SJCRH30 (cell line): ENCODE measurements at regions not wholly inside any gene's neighbourhood (a gene's known extent, or its start where the extent isn't known, plus 50 kb on each side); places are given as distances from the start of the nearest gene placed in this dataset.

Source experiments
- DNase-seq, 2 experiments: peaks; one replicate each; pipeline ENCODE4 v3.0.0-alpha.2; 2015 to 2020
- H3K27ac ChIP-seq: fragments of 250-450 bp; sonication (Bioruptor Pico); 2 replicates; pipeline ENCODE4 v1.5.1; 2020; ENCODE audit warnings: mild to moderate bottlenecking, moderate library complexity
- H3K27me3 ChIP-seq: fragments of 250-450 bp; sonication (Bioruptor Pico); 2 replicates; pipeline ENCODE4 v1.5.1; 2020; ENCODE audit warnings: mild to moderate bottlenecking, moderate library complexity
- H3K36me3 ChIP-seq: fragments of 250-450 bp; sonication (Bioruptor Pico); 2 replicates; pipeline ENCODE4 v1.5.1; 2020; ENCODE audit warnings: mild to moderate bottlenecking, moderate library complexity
- H3K4me1 ChIP-seq: fragments of 250-450 bp; sonication (Bioruptor Pico); 2 replicates; pipeline ENCODE4 v1.5.1; 2020; ENCODE audit warnings: mild to moderate bottlenecking, moderate library complexity
- H3K4me3 ChIP-seq: fragments of 250-450 bp; sonication (Bioruptor Pico); 2 replicates; pipeline ENCODE4 v1.5.1; 2020; ENCODE audit warnings: mild to moderate bottlenecking, moderate library complexity
- H3K9me3 ChIP-seq: fragments of 250-450 bp; sonication (Bioruptor Pico); replicated peaks from 2 replicates; pipeline ENCODE4 v1.5.1; 2020; ENCODE audit warnings: mild to moderate bottlenecking, moderate library complexity

DNA sequence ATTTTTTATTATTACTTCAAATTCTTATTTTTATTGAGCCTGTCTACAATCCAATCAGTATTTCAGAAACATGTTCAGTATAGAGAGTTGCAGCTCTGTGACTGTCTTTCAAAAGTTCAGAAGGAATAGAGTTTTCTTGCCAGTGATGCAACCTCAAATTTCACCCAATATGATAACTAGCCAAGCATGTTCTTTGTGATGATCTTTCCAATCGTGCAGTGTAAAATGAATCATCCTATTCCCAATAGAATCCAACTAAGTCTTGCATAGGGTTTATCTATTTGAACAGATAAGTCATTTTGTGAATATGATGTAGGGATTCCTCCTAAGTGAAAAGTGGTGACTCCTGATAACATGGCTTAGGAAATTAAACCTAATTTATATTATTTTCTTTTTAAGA is 937.8 kb downstream of the KCNJ2 start:
- no peak overlapping the region for H3K4me3 ChIP-seq
- H3K27ac ChIP-seq, result no peak overlapping the region
- DNase-seq, result no peak
- no peaks in the 10 kb centered on the region for H3K4me1 ChIP-seq
- no peaks in the 10 kb centered on the region for H3K36me3 ChIP-seq
- H3K9me3 ChIP-seq, result no peaks in the 10 kb centered on the region
- peaks cover 6% of the 10 kb centered on the region; the same call in 1 of the 2 replicates for H3K27me3 ChIP-seq

GRCh38 chr17:71109697-71110096 is 940.4 kb downstream of the KCNJ2 start:
- Histone ChIP-seq H3K4me3 (no peak overlapping the region), H3K27me3 (peaks cover 12% of the 10 kb centered on the region; the same call in 1 of the 2 replicates), H3K36me3 (no peaks in the 10 kb centered on the region), H3K4me1 (no peaks in the 10 kb centered on the region), H3K27ac (no peak overlapping the region), H3K9me3 (no peaks in the 10 kb centered on the region)
- DNase-seq, result no peak

GRCh38 chr17:71110326-71110725 is 941.0 kb downstream of the KCNJ2 start:
- Histone ChIP-seq H3K27ac (no peak overlapping the region), H3K4me3 (no peak overlapping the region), H3K4me1 (no peaks in the 10 kb centered on the region), H3K9me3 (no peaks in the 10 kb centered on the region), H3K36me3 (no peaks in the 10 kb centered on the region), H3K27me3 (peaks cover 18% of the 10 kb centered on the region; the same call in 1 of the 2 replicates)
- no peak for DNase-seq

GRCh38 chr17:71111460-71111859 is 942.1 kb downstream of the KCNJ2 start:
- DNase-seq, result no peak
- H3K27me3 ChIP-seq, result peaks cover 23% of the 10 kb centered on the region
- H3K4me1 ChIP-seq, result no peaks in the 10 kb centered on the region

GRCh38 chr17:71111934-71112333 is 942.6 kb downstream of the KCNJ2 start:
- no peaks in the 10 kb centered on the region for H3K9me3 ChIP-seq
- no peak overlapping the region for H3K4me3 ChIP-seq
- H3K36me3 ChIP-seq, result no peaks in the 10 kb centered on the region
- no peak overlapping the region for H3K27ac ChIP-seq
- peaks cover 25% of the 10 kb centered on the region for H3K27me3 ChIP-seq
- no peaks in the 10 kb centered on the region for H3K4me1 ChIP-seq
- DNase-seq, result no peak

More at GRCh38 chr17:71111460-71111859, 942.1 kb downstream of the KCNJ2 start:
- Histone ChIP-seq H3K36me3 (no peaks in the 10 kb centered on the region), H3K27ac (no peak overlapping the region), H3K9me3 (no peaks in the 10 kb centered on the region), H3K4me3 (no peak overlapping the region)

GRCh38 chr17:71113347-71113746 is 944.0 kb downstream of the KCNJ2 start:
- H3K9me3 ChIP-seq, result no peaks in the 10 kb centered on the region
- H3K36me3 ChIP-seq, result no peaks in the 10 kb centered on the region

GRCh38 chr17:71114911-71115668 is 945.8 kb downstream of the KCNJ2 start:
- Histone ChIP-seq H3K27ac (no peak overlapping the region), H3K27me3 (peaks cover 37% of the 10 kb centered on the region), H3K4me1 (no peaks in the 10 kb centered on the region), H3K36me3 (no peaks in the 10 kb centered on the region), H3K9me3 (no peaks in the 10 kb centered on the region), H3K4me3 (no peak overlapping the region)
- no peak for DNase-seq

More at GRCh38 chr17:71113347-71113746, 944.0 kb downstream of the KCNJ2 start:
- peaks cover 37% of the 10 kb centered on the region for H3K27me3 ChIP-seq
- DNase-seq, result no peak
- H3K4me1 ChIP-seq, result no peaks in the 10 kb centered on the region
- H3K4me3 ChIP-seq, result no peak overlapping the region
- H3K27ac ChIP-seq, result no peak overlapping the region

DNA sequence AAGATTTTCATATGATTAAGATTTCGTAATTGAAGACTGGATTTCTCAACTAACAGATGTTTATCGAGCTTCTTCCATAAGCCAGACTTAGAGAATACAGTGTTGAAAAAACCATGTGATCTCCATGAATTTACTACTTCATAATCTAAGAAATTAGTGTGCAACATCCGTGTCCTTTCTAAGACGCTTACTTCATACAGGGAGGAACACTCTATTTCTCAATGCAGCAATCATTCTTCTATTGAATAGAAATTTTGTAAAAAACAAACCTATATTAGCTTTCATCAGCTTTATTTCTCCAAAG is 946.3 kb downstream of the KCNJ2 start:
- Histone ChIP-seq H3K4me1 (no peaks in the 10 kb centered on the region), H3K4me3 (no peak overlapping the region), H3K27me3 (peaks cover 34% of the 10 kb centered on the region), H3K27ac (no peak overlapping the region), H3K36me3 (no peaks in the 10 kb centered on the region), H3K9me3 (no peaks in the 10 kb centered on the region)
- no peak for DNase-seq

DNA sequence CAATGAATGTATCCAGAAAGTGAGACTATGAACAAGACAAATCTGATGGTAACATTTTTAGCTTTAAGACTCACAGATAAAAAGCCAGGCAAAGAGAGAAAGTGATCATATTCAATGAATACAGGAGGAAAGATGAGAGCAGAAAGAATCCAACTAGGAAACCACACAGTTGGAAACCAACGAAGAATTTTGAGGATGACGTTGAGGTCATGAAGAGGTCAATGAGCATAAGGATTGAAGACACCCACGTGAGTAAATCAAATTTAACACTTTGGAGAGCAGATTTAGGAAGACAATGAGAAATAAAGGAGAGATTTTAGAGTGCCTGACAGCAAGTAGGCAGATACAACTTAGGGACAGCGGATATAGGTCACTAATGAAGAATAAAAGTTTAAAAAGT is 948.1 kb downstream of the KCNJ2 start:
- no peaks in the 10 kb centered on the region for H3K36me3 ChIP-seq
- no peaks in the 10 kb centered on the region for H3K4me1 ChIP-seq
- peak in 1 of 2 experiments; percentile 14 for DNase-seq
- no peak overlapping the region for H3K27ac ChIP-seq
- H3K4me3 ChIP-seq, result no peak overlapping the region
- H3K27me3 ChIP-seq, result peaks cover 31% of the 10 kb centered on the region
- no peaks in the 10 kb centered on the region for H3K9me3 ChIP-seq

- DNase-seq, result peak in 1 of 2 experiments; percentile 24
- Histone ChIP-seq H3K9me3 (no peaks in the 10 kb centered on the region), H3K4me1 (no peaks in the 10 kb centered on the region), H3K4me3 (no peak overlapping the region), H3K27me3 (peaks cover 31% of the 10 kb centered on the region), H3K27ac (no peak overlapping the region), H3K36me3 (no peaks in the 10 kb centered on the region)
Measured at GRCh38 chr17:71118039-71118438, 948.7 kb downstream of the KCNJ2 start.

GRCh38 chr17:71127416-71127815 is 958.1 kb downstream of the KCNJ2 start:
- Histone ChIP-seq H3K36me3 (no peaks in the 10 kb centered on the region), H3K27ac (no peak overlapping the region), H3K27me3 (peaks cover 3% of the 10 kb centered on the region; the same call in 1 of the 2 replicates), H3K4me1 (no peaks in the 10 kb centered on the region), H3K4me3 (no peak overlapping the region), H3K9me3 (no peaks in the 10 kb centered on the region)
- DNase-seq, result no peak

DNA sequence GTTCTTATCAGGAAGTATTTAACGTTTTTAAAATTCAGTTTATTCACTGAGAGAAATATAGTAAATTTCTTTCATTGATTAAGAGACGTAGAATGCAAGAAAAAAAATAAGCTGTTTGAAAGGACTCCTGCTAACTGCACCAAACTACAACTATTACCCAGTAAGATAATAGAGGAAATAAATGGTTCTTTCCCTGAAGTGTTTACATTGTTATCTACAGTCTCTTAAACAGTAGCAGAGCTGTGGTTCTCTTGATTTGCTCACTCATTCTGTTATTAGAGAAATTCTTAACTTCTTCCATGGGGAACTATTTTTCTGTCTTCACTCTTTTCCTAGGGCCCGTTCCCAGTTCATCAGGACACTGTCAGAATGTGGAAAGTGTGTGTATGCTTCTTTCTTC is 973.0 kb downstream of the KCNJ2 start:
- Histone ChIP-seq H3K27me3 (peaks cover 6% of the 10 kb centered on the region), H3K9me3 (no peaks in the 10 kb centered on the region), H3K36me3 (no peaks in the 10 kb centered on the region), H3K4me3 (no peak overlapping the region), H3K4me1 (no peaks in the 10 kb centered on the region), H3K27ac (no peak overlapping the region)
- DNase-seq, result no peak

DNA sequence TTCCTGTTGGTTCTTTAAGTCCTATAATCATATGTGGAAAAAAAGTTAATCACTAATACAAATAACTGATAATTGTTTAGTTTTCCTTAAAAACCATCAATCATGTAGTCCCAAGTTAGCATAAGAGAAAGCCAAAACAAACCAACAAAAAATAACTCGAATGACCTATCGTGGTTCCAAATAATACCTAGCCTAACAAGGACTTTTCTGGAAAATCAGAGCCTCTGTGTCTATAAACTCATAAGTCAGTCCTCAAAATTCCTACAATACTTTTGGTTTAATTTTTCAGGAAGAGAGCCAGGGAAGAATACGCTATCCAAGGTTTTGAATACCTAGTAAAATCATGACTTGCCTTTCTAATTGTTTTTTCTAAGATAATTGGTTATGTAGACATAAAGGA is 975.3 kb upstream of the SOX9 start:
- no peak overlapping the region for H3K4me3 ChIP-seq
- no peaks in the 10 kb centered on the region for H3K9me3 ChIP-seq
- H3K36me3 ChIP-seq, result no peaks in the 10 kb centered on the region
- DNase-seq, result no peak
- H3K4me1 ChIP-seq, result no peaks in the 10 kb centered on the region
- peaks cover 15% of the 10 kb centered on the region; the same call in 1 of the 2 replicates for H3K27me3 ChIP-seq
- no peak overlapping the region for H3K27ac ChIP-seq

DNA sequence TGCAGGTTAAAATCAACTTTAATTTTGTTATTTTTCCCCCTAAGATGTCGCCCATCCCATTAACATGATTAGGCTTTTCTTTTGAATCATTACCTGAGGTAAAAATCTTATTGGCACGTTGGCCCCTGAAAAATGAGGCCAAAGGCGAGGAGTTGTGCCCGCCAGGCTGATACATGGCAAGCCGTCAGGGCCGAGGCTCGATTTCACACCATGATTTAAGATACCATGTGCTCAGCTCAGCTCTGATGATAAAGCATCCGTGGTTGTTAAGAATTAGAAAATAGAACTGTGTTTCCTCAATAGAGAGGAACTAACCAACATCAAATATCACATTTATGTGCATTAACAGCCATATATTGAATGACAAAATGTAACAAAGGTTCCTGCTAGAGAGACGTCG is 972.9 kb upstream of the SOX9 start:
- H3K9me3 ChIP-seq, result no peaks in the 10 kb centered on the region
- no peaks in the 10 kb centered on the region for H3K4me1 ChIP-seq
- H3K36me3 ChIP-seq, result no peaks in the 10 kb centered on the region
- no peak overlapping the region for H3K4me3 ChIP-seq
- H3K27ac ChIP-seq, result no peak overlapping the region
- peaks cover 9% of the 10 kb centered on the region; the same call in 1 of the 2 replicates for H3K27me3 ChIP-seq
- no peak for DNase-seq

DNA sequence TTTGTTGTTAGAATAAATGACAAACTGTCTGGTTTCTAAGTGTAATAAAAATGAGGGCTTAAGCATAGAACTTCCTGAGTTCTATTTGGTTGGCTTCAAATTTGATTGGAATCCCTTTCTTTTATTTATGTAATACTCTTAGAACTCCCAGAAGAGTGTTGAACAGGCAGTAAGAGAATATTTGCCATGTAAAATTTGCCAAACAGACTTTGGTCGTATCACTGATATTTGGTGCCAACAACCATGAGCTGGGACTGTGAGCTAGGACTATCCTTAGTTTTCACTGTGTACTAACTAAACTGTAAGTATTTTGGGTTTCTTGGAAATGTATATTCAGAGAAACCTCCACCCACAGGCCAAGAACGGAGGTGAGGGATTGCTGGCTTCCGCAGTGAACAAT is 971.2 kb upstream of the SOX9 start:
- H3K4me1 ChIP-seq, result no peaks in the 10 kb centered on the region
- H3K36me3 ChIP-seq, result no peaks in the 10 kb centered on the region
- no peaks in the 10 kb centered on the region for H3K9me3 ChIP-seq
- peaks cover 9% of the 10 kb centered on the region; the same call in 1 of the 2 replicates for H3K27me3 ChIP-seq
- no peak overlapping the region for H3K27ac ChIP-seq
- no peak overlapping the region for H3K4me3 ChIP-seq
- DNase-seq, result no peak

GRCh38 chr17:71157297-71157696 is 963.5 kb upstream of the SOX9 start:
- Histone ChIP-seq H3K9me3 (no peaks in the 10 kb centered on the region), H3K36me3 (no peaks in the 10 kb centered on the region), H3K4me1 (no peaks in the 10 kb centered on the region), H3K4me3 (no peak overlapping the region), H3K27ac (no peak overlapping the region), H3K27me3 (no peaks in the 10 kb centered on the region)
- DNase-seq, result no peak
